ENCODE measurements at regions not wholly inside any gene's neighbourhood (a gene's known extent, or its start where the extent isn't known, plus 50 kb on each side); places are given as distances from the start of the nearest gene placed in this dataset.
A peak's percentile ranks its signal among the peaks of the same experiment; 100 is the strongest.

- no TSS peak for BruUV-seq (replicated peaks)
- ChIA-PET CTCF (ENCODE audit: unreplicated experiment) (no interaction called here), POLR2A (no interaction called here)
- no peaks in the 10 kb centered on the region for H4K20me1 ChIP-seq (ENCODE audit: insufficient read depth, low read length)
- H3K4me1 ChIP-seq (ENCODE audit: insufficient read depth, low read length, poor library complexity, severe bottlenecking): no peaks in the 10 kb centered on the region
- no peaks in the 10 kb centered on the region for H3K36me3 ChIP-seq (ENCODE audit: insufficient read depth, low read length)
- H3K9me2 ChIP-seq (ENCODE audit: insufficient read depth, low read length): no peaks in the 10 kb centered on the region
- no peak overlapping the region for H2AFZ ChIP-seq (ENCODE audit: low read length)
- no peak for DNase-seq (ENCODE audit: low spot score)
- no peak overlapping the region for H3K4me3 ChIP-seq (ENCODE audit: low read depth, low read length, poor library complexity, severe bottlenecking)
- H3K9me3 ChIP-seq (ENCODE audit: low read length): no peaks in the 10 kb centered on the region
- no peaks in the 10 kb centered on the region for H3K79me2 ChIP-seq (ENCODE audit: insufficient read depth, low read depth, low read length)
- TF ChIP-seq, protein P1, sequence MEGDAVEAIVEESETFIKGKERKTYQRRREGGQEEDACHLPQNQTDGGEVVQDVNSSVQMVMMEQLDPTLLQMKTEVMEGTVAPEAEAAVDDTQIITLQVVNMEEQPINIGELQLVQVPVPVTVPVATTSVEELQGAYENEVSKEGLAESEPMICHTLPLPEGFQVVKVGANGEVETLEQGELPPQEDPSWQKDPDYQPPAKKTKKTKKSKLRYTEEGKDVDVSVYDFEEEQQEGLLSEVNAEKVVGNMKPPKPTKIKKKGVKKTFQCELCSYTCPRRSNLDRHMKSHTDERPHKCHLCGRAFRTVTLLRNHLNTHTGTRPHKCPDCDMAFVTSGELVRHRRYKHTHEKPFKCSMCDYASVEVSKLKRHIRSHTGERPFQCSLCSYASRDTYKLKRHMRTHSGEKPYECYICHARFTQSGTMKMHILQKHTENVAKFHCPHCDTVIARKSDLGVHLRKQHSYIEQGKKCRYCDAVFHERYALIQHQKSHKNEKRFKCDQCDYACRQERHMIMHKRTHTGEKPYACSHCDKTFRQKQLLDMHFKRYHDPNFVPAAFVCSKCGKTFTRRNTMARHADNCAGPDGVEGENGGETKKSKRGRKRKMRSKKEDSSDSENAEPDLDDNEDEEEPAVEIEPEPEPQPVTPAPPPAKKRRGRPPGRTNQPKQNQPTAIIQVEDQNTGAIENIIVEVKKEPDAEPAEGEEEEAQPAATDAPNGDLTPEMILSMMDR (conservative IDR thresholded peaks at IDR 0.05; ENCODE audit: low read length): no peak
- TF ChIP-seq EZH2phosphoT487 (IDR thresholded peaks at IDR 0.05; ENCODE audit: borderline replicate concordance, low read depth, low read length): no peak
- no peak overlapping the region for H3K27ac ChIP-seq (ENCODE audit: low read depth, low read length, poor library complexity, severe bottlenecking)
- intact Hi-C loops (cut with micrococcal nuclease; ENCODE audit: unreplicated experiment): no loop called here
- H3K4me2 ChIP-seq (ENCODE audit: low read length): no peak overlapping the region
Observed at GRCh38 chr1:24255226-24255625, 63.9 kb upstream of the GRHL3 start.

GRCh38 chr1:24254783-24255182 is 64.4 kb upstream of the GRHL3 start:
- Histone ChIP-seq H3K9me2 (ENCODE audit: insufficient read depth, low read length) (no peaks in the 10 kb centered on the region), H3K36me3 (ENCODE audit: insufficient read depth, low read length) (no peaks in the 10 kb centered on the region), H3K4me1 (ENCODE audit: insufficient read depth, low read length, poor library complexity, severe bottlenecking) (no peaks in the 10 kb centered on the region), H2AFZ (ENCODE audit: low read length) (no peak overlapping the region), H3K27ac (ENCODE audit: low read depth, low read length, poor library complexity, severe bottlenecking) (no peak overlapping the region), H4K20me1 (ENCODE audit: insufficient read depth, low read length) (no peaks in the 10 kb centered on the region), H3K79me2 (ENCODE audit: insufficient read depth, low read depth, low read length) (no peaks in the 10 kb centered on the region), H3K4me3 (ENCODE audit: low read depth, low read length, poor library complexity, severe bottlenecking) (no peak overlapping the region), H3K4me2 (ENCODE audit: low read length) (no peak overlapping the region), H3K9me3 (ENCODE audit: low read length) (no peaks in the 10 kb centered on the region)
- DNase-seq (ENCODE audit: low spot score): no peak
- ChIA-PET CTCF (ENCODE audit: unreplicated experiment) (no interaction called here), POLR2A (interaction anchor here (0.6 kb wide), 1 partner anchor 90 kb away, joined by 3 read pairs; no protein-coding TSS in a partner anchor)
- no TSS peak for BruUV-seq (replicated peaks)
- intact Hi-C loops (cut with micrococcal nuclease; ENCODE audit: unreplicated experiment): no loop called here
- TF ChIP-seq, protein P1 (conservative IDR thresholded peaks at IDR 0.05; ENCODE audit: low read length): no peak
- TF ChIP-seq EZH2phosphoT487 (IDR thresholded peaks at IDR 0.05; ENCODE audit: borderline replicate concordance, low read depth, low read length): no peak

GRCh38 chr1:24253571-24253970 is 65.6 kb upstream of the GRHL3 start:
- ChIA-PET CTCF (ENCODE audit: unreplicated experiment) (no interaction called here), POLR2A (interaction anchor here (0.6 kb wide), 1 partner anchor 422 kb away, joined by 3 read pairs; no protein-coding TSS in a partner anchor)
- H3K36me3 ChIP-seq (ENCODE audit: insufficient read depth, low read length): no peaks in the 10 kb centered on the region
- no peaks in the 10 kb centered on the region for H3K9me3 ChIP-seq (ENCODE audit: low read length)
- no peak overlapping the region for H3K4me3 ChIP-seq (ENCODE audit: low read depth, low read length, poor library complexity, severe bottlenecking)
- H3K9me2 ChIP-seq (ENCODE audit: insufficient read depth, low read length): no peaks in the 10 kb centered on the region
- no peak overlapping the region for H3K4me2 ChIP-seq (ENCODE audit: low read length)
- peak; percentile 25 for DNase-seq (ENCODE audit: low spot score)
- no peaks in the 10 kb centered on the region for H4K20me1 ChIP-seq (ENCODE audit: insufficient read depth, low read length)
- TF ChIP-seq, protein P1 (conservative IDR thresholded peaks at IDR 0.05; ENCODE audit: low read length): peak; percentile 67
- no peak for TF ChIP-seq EZH2phosphoT487 (IDR thresholded peaks at IDR 0.05; ENCODE audit: borderline replicate concordance, low read depth, low read length)
- H2AFZ ChIP-seq (ENCODE audit: low read length): no peak overlapping the region
- no TSS peak for BruUV-seq (replicated peaks)
- intact Hi-C loops (cut with micrococcal nuclease; ENCODE audit: unreplicated experiment): no loop called here
- no peaks in the 10 kb centered on the region for H3K4me1 ChIP-seq (ENCODE audit: insufficient read depth, low read length, poor library complexity, severe bottlenecking)
- H3K27ac ChIP-seq (ENCODE audit: low read depth, low read length, poor library complexity, severe bottlenecking): no peak overlapping the region
- no peaks in the 10 kb centered on the region for H3K79me2 ChIP-seq (ENCODE audit: insufficient read depth, low read depth, low read length)
